Aorta (tissue), 5 donors: ENCODE measurements at regions not wholly inside any gene's neighbourhood (a gene's known extent, or its start where the extent isn't known, plus 50 kb on each side); places are given as distances from the start of the nearest gene placed in this dataset.

Experiments
- ATAC-seq: fragments of 200-7000 bp; cut with Tn5 transposase; one replicate; pipeline ENCODE4 v1.9.1; 2022; ENCODE audit warnings: moderate library complexity; ENCODE audit not compliant: low FRiP score
- DNase-seq, 2 donors: peaks; one replicate each; pipeline ENCODE4 v3.0.0-alpha.2; 2020
- H3K27ac ChIP-seq, 2 donors: one replicate each; pipeline ENCODE4 v1.5.1; 2013; ENCODE audit warnings: low read length in 2 of 2, mild to moderate bottlenecking in 2 of 2, moderate library complexity in 2 of 2, control low read depth in 1 of 2, inconsistent platforms in 1 of 2, low read depth in 1 of 2
- H3K27me3 ChIP-seq, 2 donors: one replicate each; pipeline ENCODE4 v1.6.1; 2013; ENCODE audit warnings: control low read depth in 1 of 2, low read length in 1 of 2, mild to moderate bottlenecking in 1 of 2, moderate library complexity in 1 of 2; ENCODE audit not compliant: insufficient read depth in 2 of 2, control insufficient read depth in 1 of 2
- H3K36me3 ChIP-seq, 2 donors: one replicate each; pipeline ENCODE4 v1.6.1; 2013; ENCODE audit warnings: control low read depth in 1 of 2, low read length in 1 of 2, mild to moderate bottlenecking in 1 of 2; ENCODE audit not compliant: insufficient read depth in 2 of 2, control insufficient read depth in 1 of 2
- H3K4me1 ChIP-seq, 2 donors: one replicate each; pipeline ENCODE4 v1.6.1; 2013; ENCODE audit warnings: low read length in 2 of 2, control low read depth in 1 of 2, mild to moderate bottlenecking in 1 of 2, moderate library complexity in 1 of 2; ENCODE audit not compliant: insufficient read depth in 2 of 2, control insufficient read depth in 1 of 2
- H3K4me3 ChIP-seq, 2 donors: one replicate each; pipeline ENCODE4 v1.5.1; 2013; ENCODE audit warnings: low read length in 2 of 2, control low read depth in 1 of 2, mild to moderate bottlenecking in 1 of 2
- H3K9me3 ChIP-seq: one replicate; pipeline ENCODE4 v1.6.1; 2013; ENCODE audit warnings: mild to moderate bottlenecking, low read length; ENCODE audit not compliant: control insufficient read depth
- WGBS, 2 donors: extraction: QIAGEN DNeasy Blood & Tissue Kit; methylation state at CpG; one replicate each; pipeline ENCODE4 v1.1.7; 2013; 5-methylcytosine and 5-hydroxymethylcytosine counted together
- intact Hi-C, 2 donors: fragments of 100-400 bp; cut with DNase I; formaldehyde crosslinking; loops; one replicate each; pipeline versions ENCODE4 v1.14.2 to v1.15.0; 2022
- donor health status: healthy with polysubstance abuse.
- donor health status: Bipolar disorder and iron deficiency.
- donor health status: DM: no; HTN: no; CAD: no.
- donor health status: DM: no; HTN: no; CAD: no.
- donor health status: DM: yes; HTN: yes; CAD: no.

- intact Hi-C loops = no loop called here
- no peak overlapping the region for H3K27ac ChIP-seq
- 67 to 68% methylated on average over 8 of the region's 8 CpGs for WGBS, 2 donors
- no peaks in the 10 kb centered on the region for H3K36me3 ChIP-seq
- no peaks in the 10 kb centered on the region for H3K27me3 ChIP-seq
- no peaks in the 10 kb centered on the region for H3K4me1 ChIP-seq
- ATAC-seq = peak; percentile 6
- no peaks in the 10 kb centered on the region for H3K9me3 ChIP-seq
- no peak overlapping the region for H3K4me3 ChIP-seq
- no peak for DNase-seq
These were observed 216.6 kb downstream of the SH3BP4 start for GRCh38 chr2:235168174-235168979.

GRCh38 chr2:235170016-235170415 lies 218.2 kb downstream of the SH3BP4 start:
- DNase-seq (no peak), ATAC-seq (no peak)
- Histone ChIP-seq H3K27me3 (no peaks in the 10 kb centered on the region), H3K4me1 (no peaks in the 10 kb centered on the region), H3K36me3 (no peaks in the 10 kb centered on the region), H3K4me3 (no peak overlapping the region), H3K27ac (no peak overlapping the region), H3K9me3 (peaks cover 1% of the 10 kb centered on the region)
- intact Hi-C loops = no loop called here
- WGBS, 2 donors = 66 to 69% methylated on average over 3 of the region's 3 CpGs

GRCh38 chr2:235170536-235171521 lies 219.0 kb downstream of the SH3BP4 start:
- Histone ChIP-seq H3K9me3 (peaks cover 1% of the 10 kb centered on the region), H3K36me3 (no peaks in the 10 kb centered on the region), H3K4me3 (no peak overlapping the region), H3K27me3 (no peaks in the 10 kb centered on the region), H3K4me1 (no peaks in the 10 kb centered on the region), H3K27ac (no peak overlapping the region)
- intact Hi-C loops = no loop called here
- 35 to 37% methylated on average over 8 of the region's 8 CpGs for WGBS, 2 donors
- ATAC-seq (no peak), DNase-seq (no peak)

GRCh38 chr2:235171550-235172031 lies 219.8 kb downstream of the SH3BP4 start:
- Histone ChIP-seq H3K4me1 (no peaks in the 10 kb centered on the region), H3K4me3 (no peak overlapping the region), H3K27ac (no peak overlapping the region), H3K27me3 (no peaks in the 10 kb centered on the region), H3K36me3 (no peaks in the 10 kb centered on the region), H3K9me3 (peaks cover 1% of the 10 kb centered on the region)
- ATAC-seq = no peak
- intact Hi-C loops = no loop called here
- 67 to 81% methylated on average over 4 of the region's 4 CpGs for WGBS, 2 donors
- no peak for DNase-seq

- Histone ChIP-seq H3K36me3 (no peaks in the 10 kb centered on the region), H3K27me3 (no peaks in the 10 kb centered on the region), H3K27ac (no peak overlapping the region), H3K4me3 (no peak overlapping the region), H3K9me3 (no peaks in the 10 kb centered on the region), H3K4me1 (no peaks in the 10 kb centered on the region)
- DNase-seq (no peak), ATAC-seq (no peak)
- intact Hi-C loops = no loop called here
- WGBS, 2 donors = 89 to 90% methylated on average over 6 of the region's 6 CpGs
These were observed 228.8 kb downstream of the SH3BP4 start for GRCh38 chr2:235180642-235181041.

- no peak for ATAC-seq
- no peak overlapping the region for H3K27ac ChIP-seq
- peaks cover 3% of the 10 kb centered on the region for H3K9me3 ChIP-seq
- no peaks in the 10 kb centered on the region for H3K36me3 ChIP-seq
- H3K27me3 ChIP-seq = no peaks in the 10 kb centered on the region
- DNase-seq = no peak
- H3K4me3 ChIP-seq = no peak overlapping the region
- H3K4me1 ChIP-seq = no peaks in the 10 kb centered on the region
- intact Hi-C loops = no loop called here
These were observed 232.0 kb downstream of the SH3BP4 start for GRCh38 chr2:235183786-235184185.

GRCh38 chr2:235187806-235188205 lies 236.0 kb downstream of the SH3BP4 start:
- H3K4me1 ChIP-seq = no peaks in the 10 kb centered on the region
- H3K27ac ChIP-seq = no peak overlapping the region
- intact Hi-C loops = no loop called here
- 89 to 91% methylated on average over 8 of the region's 8 CpGs for whole genome bisulfite sequencing, 2 donors
- H3K9me3 ChIP-seq = peaks cover 3% of the 10 kb centered on the region
- no peaks in the 10 kb centered on the region for H3K36me3 ChIP-seq
- ATAC-seq (no peak), DNase-seq (no peak)
- no peak overlapping the region for H3K4me3 ChIP-seq
- H3K27me3 ChIP-seq = no peaks in the 10 kb centered on the region

- WGBS, 2 donors = 47 to 49% methylated on average over 15 of the region's 15 CpGs
- intact Hi-C loops = no loop called here
- H3K4me3 ChIP-seq = no peak overlapping the region
These were observed 239.7 kb downstream of the SH3BP4 start for GRCh38 chr2:235191486-235191885.

More at GRCh38 chr2:235191486-235191885, 239.7 kb downstream of the SH3BP4 start:
- H3K27me3 ChIP-seq = no peaks in the 10 kb centered on the region
- no peaks in the 10 kb centered on the region for H3K36me3 ChIP-seq
- H3K27ac ChIP-seq = no peak overlapping the region
- ATAC-seq = peak; percentile 33
- peaks cover 5% of the 10 kb centered on the region for H3K9me3 ChIP-seq
- H3K4me1 ChIP-seq = no peaks in the 10 kb centered on the region
- no peak for DNase-seq
